ENCODE measurements at regions not wholly inside any gene's neighbourhood (a gene's known extent, or its start where the extent isn't known, plus 50 kb on each side); places are given as distances from the start of the nearest gene placed in this dataset.

DNA sequence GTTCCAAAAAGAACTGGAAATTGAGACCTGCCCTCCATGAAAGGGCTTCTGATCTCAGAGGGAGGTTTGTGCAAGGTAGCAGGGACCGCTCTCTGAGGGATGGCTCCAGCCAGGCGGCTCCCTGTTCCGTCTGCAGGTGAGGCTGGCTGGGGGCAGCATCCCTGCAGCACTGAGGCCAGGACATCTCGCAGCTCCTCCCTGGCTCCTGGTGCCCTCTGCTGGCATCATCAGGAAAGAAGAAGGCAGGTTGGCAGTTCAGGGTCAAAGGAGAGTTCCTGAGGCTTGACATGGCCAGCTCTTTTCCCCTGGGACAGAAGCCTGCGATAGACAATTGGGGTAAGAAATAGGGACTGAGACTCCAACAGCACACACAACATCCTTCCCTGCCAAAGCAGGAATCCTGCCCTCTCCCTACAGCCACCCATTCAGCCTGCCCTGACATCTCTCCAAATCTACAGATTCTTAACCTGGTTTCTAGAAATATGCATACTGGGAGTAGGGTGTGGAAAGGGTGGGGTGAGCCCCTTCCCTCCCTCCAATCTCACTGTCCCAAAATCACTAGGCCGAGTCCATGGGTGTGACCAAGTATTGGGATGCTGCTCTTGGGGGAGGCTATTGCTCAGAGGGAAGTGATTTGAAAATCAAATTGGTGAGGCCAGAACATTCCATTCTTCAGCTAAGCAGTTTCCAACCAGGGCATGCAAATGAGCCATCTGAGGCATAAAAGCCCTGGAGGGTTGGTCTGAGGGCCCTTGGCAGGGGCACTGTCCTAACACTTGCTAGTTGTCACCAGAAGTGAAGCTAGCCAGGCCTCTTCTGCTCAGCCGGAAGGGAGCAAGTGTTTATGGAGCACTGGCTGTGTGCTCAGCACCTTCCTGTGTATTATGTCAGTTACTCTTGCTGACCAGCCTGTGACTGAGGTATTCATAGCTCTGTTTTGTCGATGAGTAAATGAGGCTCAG lies 185.4 kb downstream of the TFCP2L1 start:
- peaks cover 4% of the 10 kb centered on the region for H3K27me3 ChIP-seq
- no peak overlapping the region for H3K4me3 ChIP-seq (ENCODE audit: low read depth in 1 of 2, low read length in 1 of 2)
- no peaks in the 10 kb centered on the region for H3K9me3 ChIP-seq
- H3K27ac ChIP-seq = no peak overlapping the region
- H3K4me1 ChIP-seq (ENCODE audit: control insufficient read depth in 1 of 2, insufficient read depth in 1 of 2, low read depth in 1 of 2, low read length in 1 of 2) = no peaks in the 10 kb centered on the region
- TF ChIP-seq, protein P1, sequence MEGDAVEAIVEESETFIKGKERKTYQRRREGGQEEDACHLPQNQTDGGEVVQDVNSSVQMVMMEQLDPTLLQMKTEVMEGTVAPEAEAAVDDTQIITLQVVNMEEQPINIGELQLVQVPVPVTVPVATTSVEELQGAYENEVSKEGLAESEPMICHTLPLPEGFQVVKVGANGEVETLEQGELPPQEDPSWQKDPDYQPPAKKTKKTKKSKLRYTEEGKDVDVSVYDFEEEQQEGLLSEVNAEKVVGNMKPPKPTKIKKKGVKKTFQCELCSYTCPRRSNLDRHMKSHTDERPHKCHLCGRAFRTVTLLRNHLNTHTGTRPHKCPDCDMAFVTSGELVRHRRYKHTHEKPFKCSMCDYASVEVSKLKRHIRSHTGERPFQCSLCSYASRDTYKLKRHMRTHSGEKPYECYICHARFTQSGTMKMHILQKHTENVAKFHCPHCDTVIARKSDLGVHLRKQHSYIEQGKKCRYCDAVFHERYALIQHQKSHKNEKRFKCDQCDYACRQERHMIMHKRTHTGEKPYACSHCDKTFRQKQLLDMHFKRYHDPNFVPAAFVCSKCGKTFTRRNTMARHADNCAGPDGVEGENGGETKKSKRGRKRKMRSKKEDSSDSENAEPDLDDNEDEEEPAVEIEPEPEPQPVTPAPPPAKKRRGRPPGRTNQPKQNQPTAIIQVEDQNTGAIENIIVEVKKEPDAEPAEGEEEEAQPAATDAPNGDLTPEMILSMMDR (IDR thresholded peaks at IDR 0.05) = no peak
- H3K36me3 ChIP-seq = no peaks in the 10 kb centered on the region

DNA sequence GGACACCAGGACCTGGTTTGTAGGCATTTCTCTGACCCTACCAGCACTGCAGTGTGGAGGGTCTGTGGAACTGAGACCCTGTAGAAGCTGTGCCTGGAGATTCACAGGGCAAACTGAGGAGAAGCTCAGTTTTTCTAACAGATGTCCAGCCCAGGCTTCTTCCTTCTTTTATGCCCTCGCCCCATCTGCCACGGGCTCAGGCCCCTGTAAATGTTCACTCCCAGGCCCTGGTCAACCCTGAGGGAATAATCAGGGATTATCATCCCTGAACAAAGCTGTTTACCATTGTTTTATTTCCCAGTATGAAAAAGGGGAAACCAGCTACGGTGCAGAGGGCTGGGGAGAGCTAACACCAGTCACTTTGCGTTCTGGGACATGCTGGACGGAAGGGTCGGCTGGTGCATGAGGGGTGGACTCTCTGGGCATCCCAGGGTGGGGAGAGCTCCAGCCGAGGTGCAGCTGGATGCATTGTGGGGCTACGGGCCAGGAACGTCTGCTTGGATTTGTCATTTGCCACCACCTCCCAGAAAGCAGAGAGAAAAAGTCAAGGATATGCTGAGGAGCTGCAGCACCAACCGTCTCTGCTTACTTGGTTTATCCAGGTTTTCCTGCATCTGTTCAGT lies 183.8 kb downstream of the TFCP2L1 start:
- Histone ChIP-seq H3K9me3 (no peaks in the 10 kb centered on the region), H3K27ac (no peak overlapping the region), H3K36me3 (no peaks in the 10 kb centered on the region), H3K4me1 (ENCODE audit: control insufficient read depth in 1 of 2, insufficient read depth in 1 of 2, low read depth in 1 of 2, low read length in 1 of 2) (no peaks in the 10 kb centered on the region), H3K27me3 (peaks cover 4% of the 10 kb centered on the region), H3K4me3 (ENCODE audit: low read depth in 1 of 2, low read length in 1 of 2) (no peak overlapping the region)
- TF ChIP-seq, protein P1 (IDR thresholded peaks at IDR 0.05) = no peak

- Histone ChIP-seq H3K36me3 (no peaks in the 10 kb centered on the region), H3K27me3 (peaks cover 4% of the 10 kb centered on the region), H3K27ac (no peak overlapping the region), H3K4me3 (ENCODE audit: low read depth in 1 of 2, low read length in 1 of 2) (no peak overlapping the region), H3K4me1 (ENCODE audit: control insufficient read depth in 1 of 2, insufficient read depth in 1 of 2, low read depth in 1 of 2, low read length in 1 of 2) (no peaks in the 10 kb centered on the region), H3K9me3 (no peaks in the 10 kb centered on the region)
- TF ChIP-seq, protein P1 (IDR thresholded peaks at IDR 0.05) = no peak
Observed at GRCh38 chr2:121102941-121103340, 182.1 kb downstream of the TFCP2L1 start.

GRCh38 chr2:121103960-121104359 lies 181.0 kb downstream of the TFCP2L1 start:
- no peaks in the 10 kb centered on the region for H3K36me3 ChIP-seq
- TF ChIP-seq, protein P1 (IDR thresholded peaks at IDR 0.05) = no peak

DNA sequence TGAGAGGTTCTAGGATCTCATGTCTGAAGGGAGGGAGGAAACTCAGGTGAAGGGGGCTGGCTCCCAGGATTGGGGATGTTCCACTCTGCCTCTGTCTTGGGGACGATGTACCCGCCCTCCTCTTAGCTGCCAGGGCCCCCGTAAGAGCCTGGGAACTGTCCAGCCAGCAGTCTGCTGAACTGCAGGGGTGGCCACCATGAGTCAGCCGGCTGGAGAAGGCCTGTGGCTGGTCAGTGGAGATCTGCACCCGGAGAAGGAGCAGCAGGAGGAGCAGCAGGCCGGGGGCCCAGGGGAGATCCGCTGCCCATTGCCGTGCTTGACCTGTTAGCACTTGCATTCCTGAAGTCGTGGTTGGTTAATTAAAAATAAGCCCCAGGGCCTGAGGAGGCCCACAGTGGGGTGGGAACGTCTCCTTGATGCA lies 180.3 kb downstream of the TFCP2L1 start:
- no peaks in the 10 kb centered on the region for H3K36me3 ChIP-seq
- H3K9me3 ChIP-seq = no peaks in the 10 kb centered on the region
- no peak overlapping the region for H3K27ac ChIP-seq
- TF ChIP-seq, protein P1 (IDR thresholded peaks at IDR 0.05) = no peak
- H3K4me1 ChIP-seq (ENCODE audit: control insufficient read depth in 1 of 2, insufficient read depth in 1 of 2, low read depth in 1 of 2, low read length in 1 of 2) = no peaks in the 10 kb centered on the region
- H3K4me3 ChIP-seq (ENCODE audit: low read depth in 1 of 2, low read length in 1 of 2) = no peak overlapping the region
- peaks cover 4% of the 10 kb centered on the region for H3K27me3 ChIP-seq

More at GRCh38 chr2:121103960-121104359, 181.0 kb downstream of the TFCP2L1 start:
- no peak overlapping the region for H3K27ac ChIP-seq
- H3K9me3 ChIP-seq = no peaks in the 10 kb centered on the region
- peaks cover 4% of the 10 kb centered on the region for H3K27me3 ChIP-seq
- no peaks in the 10 kb centered on the region for H3K4me1 ChIP-seq (ENCODE audit: control insufficient read depth in 1 of 2, insufficient read depth in 1 of 2, low read depth in 1 of 2, low read length in 1 of 2)
- H3K4me3 ChIP-seq (ENCODE audit: low read depth in 1 of 2, low read length in 1 of 2) = no peak overlapping the region
